NB4 (cell line): ENCODE measurements at regions not wholly inside any gene's neighbourhood (a gene's known extent, or its start where the extent isn't known, plus 50 kb on each side); places are given as distances from the start of the nearest gene placed in this dataset.

Experiments used
- DNase-seq: peaks from one replicate; pipeline ENCODE4 v3.0.0; 2010; ENCODE audit warnings: low read depth
- H3K4me3 ChIP-seq: one replicate; pipeline ENCODE4 v1.5.1; 2011; ENCODE audit warnings: mild to moderate bottlenecking, low read depth, low read length, moderate library complexity
- CTCF ChIP-seq: IDR thresholded peaks from one replicate; pipeline ENCODE4 v1.5.1; 2012; ENCODE audit warnings: low read depth, low read length
- MAX ChIP-seq: IDR thresholded peaks from 2 replicates; pipeline ENCODE4 v1.6.1; 2011; ENCODE audit warnings: low read depth, low read length
- MYC ChIP-seq: IDR thresholded peaks from 2 replicates; pipeline ENCODE4 v1.6.1; 2011; ENCODE audit warnings: low read depth, low read length
- POLR2A ChIP-seq: IDR thresholded peaks from 2 replicates; pipeline ENCODE4 v1.6.1; 2011; ENCODE audit warnings: mild to moderate bottlenecking; ENCODE audit not compliant: insufficient read length; ENCODE audit errors: extremely low read depth

DNA sequence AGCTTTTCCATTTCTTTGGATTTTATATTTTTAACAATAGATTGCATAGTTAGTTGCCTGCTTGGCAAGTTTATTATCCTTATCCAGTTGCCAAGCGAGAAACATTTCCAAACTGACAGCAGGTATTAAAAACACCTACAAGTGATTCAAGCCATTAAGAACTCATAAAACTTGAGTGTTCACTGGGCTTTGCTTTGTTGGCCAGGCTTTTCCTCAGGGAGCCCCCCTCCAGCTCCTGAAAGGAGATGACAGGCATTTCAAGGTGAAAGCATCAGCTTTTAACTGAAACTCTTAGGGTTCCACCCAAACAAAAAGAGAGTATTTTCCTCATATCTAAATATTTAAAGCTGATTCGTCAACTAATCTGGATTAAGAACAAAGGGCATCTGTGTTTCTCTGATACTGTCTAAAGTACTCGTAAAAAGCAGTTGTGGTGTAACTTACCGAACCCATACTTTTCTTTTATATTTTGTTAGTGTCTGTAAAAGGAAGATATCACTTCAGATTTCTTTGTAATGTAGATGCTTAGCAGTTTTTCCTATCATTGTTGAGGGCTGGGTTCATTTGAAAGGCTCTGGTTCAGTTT, 363.4 kb downstream of the OTOL1 start:
- DNase-seq, result no peak
- no peak overlapping the region for H3K4me3 ChIP-seq
- TF ChIP-seq MYC, result no peak
- no peak for TF ChIP-seq CTCF
- TF ChIP-seq POLR2A, result no peak
- TF ChIP-seq MAX, result no peak

DNA sequence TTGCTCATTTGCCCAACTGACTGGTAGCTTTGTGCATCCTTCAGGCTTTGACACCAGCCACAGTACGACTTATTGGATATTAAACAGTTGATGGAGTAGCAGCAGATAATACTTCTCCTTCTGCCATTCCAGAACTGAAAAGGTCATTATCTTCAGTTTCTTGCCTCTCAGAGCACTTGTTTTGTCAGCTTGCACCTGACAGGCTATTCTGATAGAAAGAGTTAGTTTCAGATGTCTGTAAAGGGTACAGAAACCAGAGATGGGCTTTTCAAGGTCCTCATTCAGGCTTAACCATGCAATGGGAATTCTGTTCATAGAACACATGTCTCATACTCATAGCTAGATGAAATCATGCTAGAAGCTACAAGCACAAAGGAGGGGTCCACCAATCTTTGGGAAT, 367.2 kb downstream of the OTOL1 start:
- no peak overlapping the region for H3K4me3 ChIP-seq
- DNase-seq, result no peak
- no peak for TF ChIP-seq POLR2A

- no peak for TF ChIP-seq CTCF
- TF ChIP-seq MYC, result no peak
- TF ChIP-seq POLR2A, result no peak
- no peak for TF ChIP-seq MAX
- H3K4me3 ChIP-seq, result no peak overlapping the region
Observed at GRCh38 chr3:161866176-161866575, 369.6 kb downstream of the OTOL1 start.

DNA sequence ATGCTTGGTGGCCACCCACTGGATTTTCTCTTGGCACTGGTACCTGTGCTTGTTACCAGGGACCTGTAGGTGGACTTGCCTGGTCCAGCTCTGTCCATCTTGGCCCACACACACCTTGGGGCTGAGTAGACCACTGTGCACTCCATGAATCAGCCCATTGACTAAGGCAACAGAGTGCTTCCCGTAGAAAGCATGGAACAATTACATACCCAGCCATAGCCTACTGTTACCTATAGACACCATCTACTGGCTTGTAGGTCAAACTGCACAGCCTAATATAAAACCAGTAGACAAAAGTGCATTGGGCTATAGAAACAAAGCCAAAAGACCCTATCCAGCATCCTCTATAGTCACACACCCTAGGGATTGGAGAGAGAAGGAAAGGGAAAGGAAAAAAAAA, 378.9 kb downstream of the OTOL1 start:
- TF ChIP-seq MYC (no peak), POLR2A (no peak), CTCF (no peak), MAX (no peak)
- no peak overlapping the region for H3K4me3 ChIP-seq
- DNase-seq, result no peak

More at GRCh38 chr3:161866176-161866575, 369.6 kb downstream of the OTOL1 start:
- no peak for DNase-seq

DNA sequence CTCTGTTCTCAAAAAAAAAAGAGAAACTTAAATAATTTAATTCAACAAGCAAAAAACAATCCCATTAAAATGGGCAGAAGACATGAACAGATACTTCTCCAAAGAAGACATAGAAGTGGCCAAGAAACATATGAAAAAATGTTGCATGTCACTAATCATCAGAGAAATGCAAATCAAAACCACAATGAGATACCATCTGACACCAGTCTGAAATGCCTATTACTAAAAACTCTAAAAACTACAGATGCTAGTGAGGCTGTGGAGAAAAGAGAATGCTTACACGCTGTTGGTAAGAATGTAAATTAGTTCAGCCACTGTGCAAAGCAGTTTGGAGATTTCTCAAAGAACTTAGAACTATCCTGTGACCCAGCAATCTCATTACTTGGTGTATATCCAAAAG, 382.9 kb downstream of the OTOL1 start:
- no peak for DNase-seq
- no peak overlapping the region for H3K4me3 ChIP-seq
- TF ChIP-seq CTCF (no peak), MYC (no peak), POLR2A (no peak)

- TF ChIP-seq CTCF (no peak), MAX (no peak), POLR2A (no peak), MYC (no peak)
- no peak overlapping the region for H3K4me3 ChIP-seq
- DNase-seq, result no peak
Observed at GRCh38 chr3:161884830-161885229, 388.2 kb downstream of the OTOL1 start.
